ENCODE measurements at regions not wholly inside any gene's neighbourhood (a gene's known extent, or its start where the extent isn't known, plus 50 kb on each side); places are given as distances from the start of the nearest gene placed in this dataset.

GRCh38 chr22:27455526-27455925 is 346.0 kb downstream of the MN1 start:
- TF ChIP-seq CTCF (IDR thresholded peaks at IDR 0.05; ENCODE audit: low read depth, low read length) (no peak), EZH2phosphoT487 (IDR thresholded peaks at IDR 0.05; ENCODE audit: low read depth) (no peak)
